ENCODE measurements at regions not wholly inside any gene's neighbourhood (a gene's known extent, or its start where the extent isn't known, plus 50 kb on each side); places are given as distances from the start of the nearest gene placed in this dataset.

GRCh38 chr4:132956962-132957361 lies 192.1 kb upstream of the PCDH10 start:
- TF ChIP-seq POLR2A (IDR thresholded peaks at IDR 0.05) = no peak
- no peak for TF ChIP-seq CTCF (IDR thresholded peaks at IDR 0.05 in 8 of 11, conservative IDR thresholded peaks at IDR 0.05 in 3 of 11)
- TF ChIP-seq POLR2AphosphoS5 (IDR thresholded peaks at IDR 0.05) = no peak
- H3K27me3 ChIP-seq (replicated peaks in 1 of 7) = no peaks in the 10 kb centered on the region
- no peak overlapping the region for H3K27ac ChIP-seq
- DNase-seq = no peak
- no peaks in the 10 kb centered on the region for H3K36me3 ChIP-seq
- H3K4me3 ChIP-seq = no peak overlapping the region
- H3K9me3 ChIP-seq = peaks cover 0 to 26% (median 21%) of the 10 kb centered on the region in 8 donors
- no peaks in the 10 kb centered on the region for H3K4me1 ChIP-seq
- intact Hi-C loops (cut with DNase I; ENCODE audit: low total_unique reads) = no loop called here
- WGBS, 5 donors = 83 to 92% (median 90%) methylated on average over 2 of the region's 2 CpGs

- Histone ChIP-seq H3K36me3 (no peaks in the 10 kb centered on the region), H3K27ac (no peak overlapping the region), H3K4me1 (no peaks in the 10 kb centered on the region), H3K4me3 (no peak overlapping the region), H3K9me3 (peaks cover 0 to 26% (median 21%) of the 10 kb centered on the region in 8 donors), H3K27me3 (replicated peaks in 1 of 7) (no peaks in the 10 kb centered on the region)
- intact Hi-C loops (cut with DNase I; ENCODE audit: low total_unique reads) = no loop called here
- TF ChIP-seq POLR2AphosphoS5 (IDR thresholded peaks at IDR 0.05) (no peak), CTCF (IDR thresholded peaks at IDR 0.05 in 8 of 11, conservative IDR thresholded peaks at IDR 0.05 in 3 of 11) (no peak), POLR2A (IDR thresholded peaks at IDR 0.05) (no peak)
- no peak for DNase-seq
- WGBS, 5 donors = 87 to 100% (median 92%) methylated on average over 3 to 8 of the region's 8 CpGs
Observed at GRCh38 chr4:132958457-132959263, 190.4 kb upstream of the PCDH10 start.

- H3K4me3 ChIP-seq = no peak overlapping the region
- DNase-seq = no peak
- no peak for TF ChIP-seq POLR2AphosphoS5 (IDR thresholded peaks at IDR 0.05)
- TF ChIP-seq POLR2A (IDR thresholded peaks at IDR 0.05) = no peak
- no peaks in the 10 kb centered on the region for H3K36me3 ChIP-seq
- intact Hi-C loops (cut with DNase I; ENCODE audit: low total_unique reads) = no loop called here
- peaks cover 0 to 3% (median 0%) of the 10 kb centered on the region in 8 donors for H3K9me3 ChIP-seq
- H3K27me3 ChIP-seq (replicated peaks in 1 of 7) = no peaks in the 10 kb centered on the region
- no peaks in the 10 kb centered on the region for H3K4me1 ChIP-seq
- 78 to 100% (median 89%) methylated on average over 1 of the region's 1 CpG for WGBS, 5 donors
- no peak overlapping the region for H3K27ac ChIP-seq
Observed at GRCh38 chr4:132981611-132982010, 167.5 kb upstream of the PCDH10 start.

- TF ChIP-seq POLR2A (IDR thresholded peaks at IDR 0.05) = no peak
- no peak for TF ChIP-seq POLR2AphosphoS5 (IDR thresholded peaks at IDR 0.05)
- TF ChIP-seq CTCF (IDR thresholded peaks at IDR 0.05 in 8 of 11, conservative IDR thresholded peaks at IDR 0.05 in 3 of 11) = no peak
Observed at GRCh38 chr4:132982151-132982550, 166.9 kb upstream of the PCDH10 start.

More at GRCh38 chr4:132982151-132982550, 166.9 kb upstream of the PCDH10 start:
- no peaks in the 10 kb centered on the region for H3K4me1 ChIP-seq
- intact Hi-C loops (cut with DNase I; ENCODE audit: low total_unique reads) = no loop called here
- no peak overlapping the region for H3K27ac ChIP-seq
- no peak for DNase-seq
- no peak overlapping the region for H3K4me3 ChIP-seq
- H3K9me3 ChIP-seq = peaks cover 0 to 3% (median 0%) of the 10 kb centered on the region in 8 donors
- H3K27me3 ChIP-seq (replicated peaks in 1 of 7) = no peaks in the 10 kb centered on the region
- no peaks in the 10 kb centered on the region for H3K36me3 ChIP-seq

Data from spleen (tissue), 11 donors.